Stimulated activated naive B cell treated with anti-CD40 and anti-IgM and Interleukin-4, amounts not matched to agents 10 μg/mL and 1 μg/mL and 100 μg/mL, for 72 hours (primary cell): ENCODE measurements at regions not wholly inside any gene's neighbourhood (a gene's known extent, or its start where the extent isn't known, plus 50 kb on each side); places are given as distances from the start of the nearest gene placed in this dataset.
"Not testable (repeated sequence)": the region's sequence is repeated elsewhere in the genome, so short reads cannot be mapped to it uniquely, and the experiment has no call there.

ENCODE experiments used
- ATAC-seq, 2 donors: fragments of 150-1000 bp; cut with Tn5 transposase; replicated peaks; 2 replicates each; pipeline ENCODE4 v1.10.0; 2021; ENCODE audit warnings: moderate library complexity in 1 of 2
- DNase-seq: peaks from one replicate; pipeline ENCODE4 v3.0.0; 2021
- H3K27ac Mint-ChIP-seq: one replicate; pipeline ENCODE4 v1.8.0; 2022; ENCODE audit warnings: mild to moderate bottlenecking, mixed read lengths
- H3K27me3 Mint-ChIP-seq, 2 donors: one replicate each; pipeline ENCODE4 v1.8.0; 2022; ENCODE audit warnings: mixed read lengths in 2 of 2
- H3K36me3 Mint-ChIP-seq, 2 donors: one replicate each; pipeline ENCODE4 v1.8.0; 2022; ENCODE audit warnings: mixed read lengths in 2 of 2, mild to moderate bottlenecking in 1 of 2
- H3K4me1 Mint-ChIP-seq, 2 donors: one replicate each; pipeline ENCODE4 v1.8.0; 2022; ENCODE audit warnings: mixed read lengths in 2 of 2, mild to moderate bottlenecking in 1 of 2
- H3K4me3 Mint-ChIP-seq, 2 donors: one replicate each; pipeline ENCODE4 v1.8.0; 2022; ENCODE audit warnings: mild to moderate bottlenecking in 2 of 2, mixed read lengths in 2 of 2, moderate library complexity in 1 of 2
- H3K9me3 Mint-ChIP-seq, 2 donors: one replicate each; pipeline ENCODE4 v1.8.0; 2022; ENCODE audit warnings: mixed read lengths in 2 of 2, mild to moderate bottlenecking in 1 of 2

DNA sequence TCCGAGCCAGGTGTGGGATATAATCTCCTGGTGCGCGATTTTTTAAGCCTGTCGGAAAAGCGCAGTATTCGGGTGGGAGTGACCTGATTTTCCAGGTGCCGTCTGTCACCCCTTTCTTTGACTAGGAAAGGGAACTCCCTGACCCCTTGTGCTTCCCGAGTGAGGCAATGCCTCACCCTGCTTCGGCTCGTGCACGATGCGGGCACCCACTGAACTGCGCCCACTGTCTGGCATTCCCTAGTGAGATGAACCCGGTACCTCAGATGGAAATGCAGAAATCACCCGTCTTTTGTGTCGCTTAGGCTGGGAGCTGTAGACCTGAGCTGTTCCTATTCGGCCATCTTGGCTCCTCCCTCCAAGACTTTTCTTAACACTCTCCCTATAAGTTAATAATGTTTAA lies 1042.3 kb downstream of the EFNA5 start:
- DNase-seq, H3K4me1 Mint-ChIP-seq, H3K27ac Mint-ChIP-seq, H3K27me3 Mint-ChIP-seq, H3K4me3 Mint-ChIP-seq, ATAC-seq, H3K9me3 Mint-ChIP-seq, H3K36me3 Mint-ChIP-seq: not testable (repeated sequence)

DNA sequence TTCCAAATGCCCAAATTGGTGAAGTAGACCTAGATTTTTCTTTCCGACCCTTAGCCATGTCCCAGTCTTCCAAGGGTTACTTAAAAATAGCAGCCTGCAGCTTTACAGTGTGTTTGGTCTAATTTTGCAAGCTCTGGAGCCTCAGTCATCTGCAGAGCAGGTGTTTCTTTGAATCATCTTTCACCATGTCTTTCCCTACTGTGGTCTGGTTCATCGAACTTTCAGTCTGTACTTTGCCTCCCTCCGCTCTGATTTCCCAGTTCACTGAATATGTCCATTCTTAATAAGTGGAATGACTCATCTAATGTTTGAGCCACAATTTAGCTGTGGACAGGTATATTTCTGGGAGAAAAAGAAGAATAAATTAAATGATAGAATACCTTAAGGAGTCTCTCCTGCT lies 1060.7 kb downstream of the EFNA5 start:
- peaks cover 3 to 4% of the 10 kb centered on the region in 2 donors for H3K9me3 Mint-ChIP-seq

DNA sequence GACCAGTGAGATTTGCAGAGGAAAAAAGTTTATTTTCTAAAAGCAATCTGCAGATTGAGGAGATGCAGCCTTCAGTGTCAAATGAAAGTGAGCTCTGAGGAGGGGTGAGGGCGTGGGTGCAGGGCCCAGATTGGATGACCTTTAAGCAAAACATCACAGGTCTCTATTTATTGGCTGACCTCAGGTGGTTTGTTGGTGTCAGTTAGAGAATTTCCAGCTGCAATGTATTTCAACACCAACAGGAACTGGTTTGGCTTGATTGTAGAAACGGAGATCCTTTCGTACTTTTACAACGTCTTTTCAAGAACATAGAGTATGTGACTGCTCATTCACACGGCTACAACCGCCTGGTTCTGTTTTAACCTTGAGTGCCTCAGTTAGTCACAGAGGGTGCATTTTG lies 1069.1 kb downstream of the EFNA5 start:
- Mint-ChIP-seq H3K4me1 (no peaks in the 10 kb centered on the region), H3K4me3 (no peak overlapping the region), H3K36me3 (no peaks in the 10 kb centered on the region), H3K27ac (no peak overlapping the region), H3K9me3 (peaks cover 0 to 2% of the 10 kb centered on the region in 2 donors), H3K27me3 (no peaks in the 10 kb centered on the region)
- no peak for DNase-seq
- no peak for ATAC-seq

More for the DNA sequence above, 1060.7 kb downstream of the EFNA5 start:
- H3K27me3 Mint-ChIP-seq: no peaks in the 10 kb centered on the region
- no peak for DNase-seq
- no peaks in the 10 kb centered on the region for H3K36me3 Mint-ChIP-seq
- H3K4me1 Mint-ChIP-seq: no peaks in the 10 kb centered on the region
- ATAC-seq: no peak
- H3K27ac Mint-ChIP-seq: no peak overlapping the region
- no peak overlapping the region for H3K4me3 Mint-ChIP-seq

DNA sequence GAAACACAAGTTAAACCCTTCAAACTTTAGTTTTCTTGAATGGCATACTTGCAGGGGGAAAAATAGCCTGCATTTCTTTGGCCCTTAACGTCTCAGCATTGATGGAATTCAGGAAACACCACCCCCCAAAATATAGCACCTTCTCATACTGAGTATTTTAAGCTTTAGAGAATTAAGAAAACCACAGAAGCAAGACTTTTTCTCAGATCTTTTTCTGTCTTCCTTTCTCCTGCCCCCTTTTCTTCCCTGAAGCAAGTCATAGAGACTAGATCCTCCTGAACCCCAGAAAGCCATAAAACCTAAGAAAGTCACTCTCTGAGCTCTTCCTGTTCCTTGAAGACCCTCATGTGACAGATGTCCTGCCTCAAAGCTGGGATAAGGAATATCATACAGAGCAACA lies 1069.9 kb downstream of the EFNA5 start:
- H3K9me3 Mint-ChIP-seq: peaks cover 0 to 2% of the 10 kb centered on the region in 2 donors
- no peak overlapping the region for H3K27ac Mint-ChIP-seq
- no peaks in the 10 kb centered on the region for H3K36me3 Mint-ChIP-seq
- no peaks in the 10 kb centered on the region for H3K4me1 Mint-ChIP-seq
- no peak for ATAC-seq
- H3K27me3 Mint-ChIP-seq: no peaks in the 10 kb centered on the region
- DNase-seq: no peak
- no peak overlapping the region for H3K4me3 Mint-ChIP-seq

DNA sequence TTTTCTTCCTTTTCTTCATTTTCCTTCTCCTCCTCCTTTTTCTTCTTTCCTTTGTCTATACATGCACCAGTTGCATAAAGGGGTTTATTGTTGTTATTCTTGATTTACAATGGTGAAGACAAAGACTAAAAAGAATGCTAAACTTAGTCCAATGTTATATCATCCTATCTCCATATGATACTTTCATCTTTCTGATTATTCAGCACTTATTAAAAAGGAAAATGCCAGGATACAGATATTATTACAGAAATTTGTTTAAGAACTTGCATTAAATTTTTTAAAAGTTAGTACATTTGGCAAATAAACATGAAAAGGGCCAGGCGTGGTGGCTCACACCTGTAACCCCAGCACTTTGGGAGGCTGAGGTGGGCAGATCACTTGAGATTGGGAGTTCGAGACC lies 1074.9 kb downstream of the EFNA5 start:
- no peak for DNase-seq
- Mint-ChIP-seq H3K27ac (no peak overlapping the region), H3K9me3 (peaks cover 0 to 2% of the 10 kb centered on the region in 2 donors), H3K4me1 (no peaks in the 10 kb centered on the region), H3K4me3 (no peak overlapping the region), H3K27me3 (no peaks in the 10 kb centered on the region), H3K36me3 (no peaks in the 10 kb centered on the region)
- ATAC-seq: no peak

DNA sequence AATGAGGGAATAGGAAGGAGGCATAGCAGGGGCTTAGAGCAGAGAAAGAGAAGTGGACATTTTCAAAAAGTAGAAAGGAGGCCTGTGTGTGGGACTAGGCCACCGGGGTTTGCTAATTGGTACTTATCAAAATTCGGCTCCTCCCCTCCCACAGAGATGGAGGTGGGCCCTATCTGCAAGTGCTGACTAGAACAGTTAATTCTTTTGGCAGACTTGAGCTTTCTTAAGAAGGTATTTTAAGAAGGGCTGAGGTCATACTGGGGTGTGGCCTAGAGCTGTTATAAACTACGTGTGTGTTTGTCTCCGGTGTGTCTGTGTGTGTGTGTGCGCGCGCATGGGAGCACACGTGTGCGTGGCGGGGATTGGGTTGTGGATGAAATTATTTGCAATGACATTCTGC lies 1086.5 kb downstream of the EFNA5 start:
- Mint-ChIP-seq H3K36me3 (no peaks in the 10 kb centered on the region), H3K27me3 (no peaks in the 10 kb centered on the region), H3K4me1 (no peaks in the 10 kb centered on the region), H3K27ac (no peak overlapping the region), H3K4me3 (no peak overlapping the region), H3K9me3 (peaks cover 0 to 2% of the 10 kb centered on the region in 2 donors)
- DNase-seq (no peak), ATAC-seq (no peak)

DNA sequence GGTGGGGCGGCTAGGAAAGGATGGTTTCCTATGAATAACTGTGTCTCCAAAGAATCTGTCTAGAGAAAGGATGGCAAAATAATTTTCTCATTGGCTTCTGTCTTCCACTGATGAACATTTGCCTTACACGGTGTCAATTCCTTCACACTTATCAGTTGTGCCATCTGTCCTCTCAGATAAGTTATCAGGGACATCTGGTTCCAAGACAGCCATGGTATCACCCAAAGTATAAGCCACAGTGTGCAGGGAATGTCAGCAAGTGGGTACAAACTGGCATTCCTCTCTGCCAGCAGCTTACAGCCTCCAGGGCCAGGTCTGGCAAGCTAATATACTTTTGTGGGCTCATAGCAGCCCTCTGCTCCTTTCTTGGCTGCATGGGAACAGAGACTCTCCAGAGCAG lies 1092.0 kb downstream of the EFNA5 start:
- H3K4me1 Mint-ChIP-seq: no peaks in the 10 kb centered on the region
- H3K27me3 Mint-ChIP-seq: no peaks in the 10 kb centered on the region
- no peak overlapping the region for H3K4me3 Mint-ChIP-seq
- ATAC-seq (no peak), DNase-seq (no peak)
- H3K27ac Mint-ChIP-seq: no peak overlapping the region
- peaks cover 0 to 3% of the 10 kb centered on the region in 2 donors for H3K9me3 Mint-ChIP-seq
- no peaks in the 10 kb centered on the region for H3K36me3 Mint-ChIP-seq

DNA sequence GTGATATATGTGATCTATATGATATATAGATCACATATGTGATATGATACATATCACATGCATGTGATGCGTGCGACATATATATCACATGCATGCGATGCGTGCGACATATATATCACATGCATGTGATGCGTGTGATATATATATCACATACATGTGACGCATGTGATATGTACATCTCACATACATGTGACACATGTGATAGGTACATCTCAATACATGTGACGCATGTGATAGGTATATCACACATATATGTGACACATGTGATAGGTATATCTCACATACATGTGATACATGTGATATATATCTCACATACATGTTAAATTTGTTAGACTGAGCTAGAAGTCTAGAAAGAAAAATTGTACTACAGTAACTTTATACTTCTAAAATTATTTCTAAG lies 1095.9 kb downstream of the EFNA5 start:
- H3K9me3 Mint-ChIP-seq: peaks cover 0 to 3% of the 10 kb centered on the region in 2 donors
- no peak overlapping the region for H3K4me3 Mint-ChIP-seq
- H3K27me3 Mint-ChIP-seq: no peaks in the 10 kb centered on the region
- no peaks in the 10 kb centered on the region for H3K4me1 Mint-ChIP-seq
- DNase-seq: no peak
- H3K36me3 Mint-ChIP-seq: no peaks in the 10 kb centered on the region
- no peak for ATAC-seq
- H3K27ac Mint-ChIP-seq: no peak overlapping the region

DNA sequence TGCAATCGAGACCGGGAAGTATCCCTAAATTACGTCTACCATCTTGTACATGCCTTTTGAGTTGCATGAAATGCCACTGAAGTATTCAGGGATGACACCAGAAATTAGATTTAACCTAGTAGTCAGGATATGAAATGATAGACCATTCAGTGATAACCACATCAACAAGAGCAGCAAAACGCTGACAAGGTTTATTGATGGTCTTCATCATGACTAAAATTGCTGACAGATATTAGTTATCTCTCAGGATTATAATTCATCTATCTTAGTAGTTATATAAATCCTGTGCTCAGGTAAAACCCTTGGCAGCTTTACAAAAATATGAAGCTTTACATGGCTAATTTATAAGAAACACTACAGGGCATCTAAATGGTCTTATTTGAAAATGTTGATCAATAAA lies 1104.7 kb downstream of the EFNA5 start:
- no peaks in the 10 kb centered on the region for H3K27me3 Mint-ChIP-seq
- H3K4me1 Mint-ChIP-seq: no peaks in the 10 kb centered on the region
- H3K36me3 Mint-ChIP-seq: no peaks in the 10 kb centered on the region
- peaks cover 2 to 7% of the 10 kb centered on the region in 2 donors for H3K9me3 Mint-ChIP-seq
- H3K4me3 Mint-ChIP-seq: no peak overlapping the region
- no peak overlapping the region for H3K27ac Mint-ChIP-seq
- ATAC-seq (no peak), DNase-seq (no peak)

DNA sequence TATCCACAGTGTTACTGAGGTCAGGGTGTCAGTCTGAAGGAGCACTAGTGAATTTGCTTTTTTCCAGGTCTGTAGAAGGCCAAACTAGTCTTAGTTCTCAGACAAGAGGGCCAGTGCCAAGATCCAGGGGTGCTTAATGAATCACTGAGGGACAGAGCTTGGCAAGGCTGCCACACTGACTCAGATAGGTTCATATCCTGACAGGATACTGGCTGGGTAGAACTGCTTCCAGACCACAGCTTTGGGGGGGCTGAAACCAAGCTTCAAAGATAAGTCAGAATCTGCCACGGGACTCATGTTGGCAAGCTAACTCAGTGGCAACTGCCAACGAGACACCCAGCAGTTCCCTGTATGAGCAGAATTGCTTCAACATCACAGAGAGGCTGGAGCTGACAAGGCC lies 1125.4 kb downstream of the EFNA5 start:
- Mint-ChIP-seq H3K27ac (no peak overlapping the region), H3K36me3 (no peaks in the 10 kb centered on the region), H3K4me3 (no peak overlapping the region), H3K27me3 (no peaks in the 10 kb centered on the region), H3K9me3 (peaks cover 4 to 11% of the 10 kb centered on the region in 2 donors), H3K4me1 (no peaks in the 10 kb centered on the region)
- DNase-seq (no peak), ATAC-seq (no peak)

DNA sequence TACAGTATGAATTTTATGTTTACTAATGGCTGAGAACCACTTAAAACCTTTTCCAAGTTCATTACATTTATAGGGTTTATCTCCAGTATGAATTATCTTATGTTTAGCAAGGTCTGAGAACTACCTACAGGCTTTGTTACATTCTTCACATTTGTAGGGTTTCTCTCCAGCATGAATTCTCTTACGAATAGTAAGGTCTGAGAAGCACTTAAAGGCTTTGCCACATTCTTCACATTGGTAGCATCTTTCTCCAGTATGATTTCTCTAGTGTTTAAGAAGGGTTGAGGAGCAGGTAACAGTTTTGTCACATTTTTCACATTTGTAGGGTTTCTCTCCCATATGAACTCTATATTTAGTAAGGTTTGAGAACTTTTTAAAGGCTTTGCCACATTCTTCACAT lies 1127.4 kb downstream of the EFNA5 start:
- Mint-ChIP-seq H3K27me3 (no peaks in the 10 kb centered on the region), H3K4me1 (no peaks in the 10 kb centered on the region), H3K4me3 (no peak overlapping the region), H3K27ac (no peak overlapping the region), H3K36me3 (no peaks in the 10 kb centered on the region), H3K9me3 (peaks cover 4 to 17% of the 10 kb centered on the region in 2 donors)
- DNase-seq (no peak), ATAC-seq (no peak)

DNA sequence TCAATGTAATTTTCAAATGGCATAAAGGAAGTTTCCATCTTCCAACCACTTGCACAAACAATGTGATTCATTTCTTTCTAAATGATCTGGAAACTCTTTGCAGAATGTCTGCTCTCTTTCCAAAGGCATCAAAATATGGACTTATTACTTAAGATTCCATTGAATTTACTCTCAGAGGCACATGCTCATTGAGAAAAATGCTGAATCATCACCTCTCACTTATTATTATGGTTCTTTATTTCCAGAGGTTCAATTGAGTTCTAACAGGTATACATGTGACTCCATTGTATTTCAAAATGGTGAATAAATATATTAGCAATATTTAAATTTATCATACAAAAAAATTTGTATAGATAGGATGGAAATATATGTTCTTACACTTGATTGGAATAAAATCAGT lies 1140.6 kb downstream of the EFNA5 start:
- no peaks in the 10 kb centered on the region for H3K27me3 Mint-ChIP-seq
- H3K4me1 Mint-ChIP-seq: no peaks in the 10 kb centered on the region
- ATAC-seq (no peak), DNase-seq (no peak)
- no peak overlapping the region for H3K4me3 Mint-ChIP-seq
- H3K36me3 Mint-ChIP-seq: no peaks in the 10 kb centered on the region
- no peak overlapping the region for H3K27ac Mint-ChIP-seq
- peaks cover 1 to 7% of the 10 kb centered on the region in 2 donors for H3K9me3 Mint-ChIP-seq

DNA sequence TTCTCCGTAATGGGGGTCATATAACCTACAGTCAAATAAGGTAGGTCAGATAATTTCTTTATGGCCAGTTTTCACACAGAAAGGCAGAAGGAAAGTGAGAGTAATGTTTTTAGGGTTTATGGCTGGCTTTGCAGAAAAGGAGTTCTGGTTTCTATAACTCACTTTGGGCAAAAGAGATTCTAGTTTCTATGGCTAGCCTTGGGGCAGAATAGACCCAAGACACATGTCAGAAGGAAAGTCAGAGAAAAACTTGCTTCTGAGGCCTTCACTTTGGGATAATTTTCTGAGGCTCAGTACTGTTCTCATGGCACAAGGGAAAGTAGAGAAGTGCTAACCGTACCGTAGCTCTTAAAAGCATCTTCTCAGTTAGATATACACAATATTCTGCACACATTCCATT lies 1145.3 kb downstream of the EFNA5 start:
- DNase-seq (no peak), ATAC-seq (no peak)
- Mint-ChIP-seq H3K27ac (no peak overlapping the region), H3K27me3 (no peaks in the 10 kb centered on the region), H3K4me1 (no peaks in the 10 kb centered on the region), H3K36me3 (no peaks in the 10 kb centered on the region), H3K9me3 (no peaks in the 10 kb centered on the region), H3K4me3 (no peak overlapping the region)

DNA sequence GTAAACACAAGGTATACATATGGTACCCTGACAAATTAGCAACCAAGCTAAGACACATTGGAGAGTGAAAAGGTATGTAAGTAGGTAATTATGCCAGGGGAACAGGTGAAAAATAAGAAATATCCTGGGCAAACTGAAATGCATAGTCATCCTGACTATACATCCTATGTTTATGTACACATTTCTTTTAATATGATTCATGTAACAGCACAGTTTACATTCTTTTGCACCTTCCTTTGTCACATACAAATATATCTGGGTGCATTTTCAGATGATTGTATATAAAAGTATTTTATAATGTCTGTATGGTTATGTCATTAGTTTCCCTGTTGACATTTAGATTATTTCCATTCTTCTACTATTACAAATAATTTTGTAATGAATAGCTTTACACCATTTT lies 1146.9 kb downstream of the EFNA5 start:
- Mint-ChIP-seq H3K27ac (no peak overlapping the region), H3K4me1 (no peaks in the 10 kb centered on the region), H3K4me3 (no peak overlapping the region), H3K9me3 (no peaks in the 10 kb centered on the region), H3K36me3 (no peaks in the 10 kb centered on the region), H3K27me3 (no peaks in the 10 kb centered on the region)
- no peak for ATAC-seq
- no peak for DNase-seq

DNA sequence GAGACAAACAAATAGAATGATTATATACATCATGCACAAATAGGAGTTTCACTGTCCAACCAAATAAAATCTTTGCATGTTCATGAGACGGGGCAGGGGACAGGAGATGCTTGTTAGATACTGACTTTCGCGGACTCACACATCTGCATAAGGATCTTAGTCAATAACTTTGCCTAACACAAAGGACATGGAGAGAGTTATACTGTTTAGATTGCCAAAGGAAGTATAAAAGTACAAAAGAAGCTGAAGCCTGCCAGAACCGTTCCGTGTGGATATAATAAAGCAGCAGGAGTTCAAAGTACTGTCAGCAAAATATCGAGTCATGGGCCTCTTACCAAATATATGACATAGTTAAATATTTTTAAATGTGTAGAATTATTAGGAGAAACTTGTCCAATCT lies 1148.4 kb downstream of the EFNA5 start:
- no peak for ATAC-seq
- Mint-ChIP-seq H3K4me3 (no peak overlapping the region), H3K36me3 (no peaks in the 10 kb centered on the region), H3K27ac (no peak overlapping the region), H3K4me1 (no peaks in the 10 kb centered on the region), H3K27me3 (no peaks in the 10 kb centered on the region), H3K9me3 (no peaks in the 10 kb centered on the region)
- no peak for DNase-seq

DNA sequence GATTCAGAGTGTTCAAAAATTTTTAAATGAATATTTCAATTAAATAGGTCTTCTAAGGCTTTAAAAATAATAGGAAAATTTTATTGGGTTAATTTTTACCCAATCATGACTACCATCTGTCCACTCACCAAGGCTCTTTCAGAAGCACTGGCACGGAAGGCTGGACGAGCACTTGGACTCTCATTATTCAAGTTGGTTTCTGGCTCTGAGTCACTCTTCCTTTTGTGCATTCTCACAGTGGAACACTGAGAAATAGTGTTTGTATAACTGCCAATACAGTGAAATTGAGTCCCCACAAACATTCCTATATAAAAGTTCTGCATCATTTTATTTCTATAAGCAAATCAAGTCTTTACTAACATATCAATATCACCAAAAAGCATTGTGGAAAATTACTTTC lies 1149.0 kb downstream of the EFNA5 start:
- Mint-ChIP-seq H3K27ac (no peak overlapping the region), H3K36me3 (no peaks in the 10 kb centered on the region), H3K4me3 (no peak overlapping the region), H3K27me3 (no peaks in the 10 kb centered on the region), H3K4me1 (no peaks in the 10 kb centered on the region), H3K9me3 (no peaks in the 10 kb centered on the region)
- ATAC-seq (no peak), DNase-seq (no peak)
